H1 (cell line): ENCODE measurements at regions not wholly inside any gene's neighbourhood (a gene's known extent, or its start where the extent isn't known, plus 50 kb on each side); places are given as distances from the start of the nearest gene placed in this dataset.

Source experiments
- CTCF ChIA-PET: fragments of 300-600 bp; sonication (Branson Sonifier 250); formaldehyde crosslinking; loops from one replicate; lab custom pipeline; 2021; ENCODE audit not compliant: partially characterized antibody; lab: Charles Lee
- POLR2A ChIA-PET: fragments of 300-600 bp; sonication (Branson Sonifier 250); formaldehyde crosslinking; loops from one replicate; lab custom pipeline; 2021; ENCODE audit warnings: inconsistent platforms; ENCODE audit not compliant: partially characterized antibody; lab: Charles Lee
- DNase-seq, 2 experiments: peaks; one replicate each; pipeline versions ENCODE4 v3.0.0 to v3.0.0-alpha.2; 2010 to 2022; ENCODE audit warnings: low spot score in 2 of 2, low read depth in 1 of 2, mixed read lengths in 1 of 2
- FAIRE-seq: peaks from 2 replicates; lab custom pipeline; 2011; peaks lifted over from hg19 to GRCh38; lab: Jason Lieb, UNC
- H2AFZ ChIP-seq: 2 replicates; pipeline ENCODE4 v1.8.1; 2012; ENCODE audit warnings: low read length, inconsistent platforms
- H2AK5ac ChIP-seq: 2 replicates; pipeline ENCODE4 v1.6.1; 2013; ENCODE audit warnings: low read depth, low read length
- H2BK120ac ChIP-seq: replicated peaks from 2 replicates; pipeline ENCODE3; 2013; ENCODE audit warnings: low read depth, low read length, inconsistent platforms
- H2BK12ac ChIP-seq: 2 replicates; pipeline ENCODE4 v1.6.1; 2013; ENCODE audit warnings: low read depth, low read length
- H2BK15ac ChIP-seq: 2 replicates; pipeline ENCODE4 v1.6.1; 2013; ENCODE audit warnings: low read length
- H2BK20ac ChIP-seq: 2 replicates; pipeline ENCODE4 v1.6.1; 2013; ENCODE audit warnings: low read length
- H2BK5ac ChIP-seq: 2 replicates; pipeline ENCODE4 v1.6.1; 2013; ENCODE audit warnings: low read depth, low read length
- H3K14ac ChIP-seq: 2 replicates; pipeline ENCODE4 v1.6.1; 2013; ENCODE audit warnings: inconsistent platforms; ENCODE audit not compliant: insufficient read length
- H3K18ac ChIP-seq: 2 replicates; pipeline ENCODE4 v1.6.1; 2013; ENCODE audit warnings: low read length; ENCODE audit errors: extremely low read depth
- H3K23ac ChIP-seq: 2 replicates; pipeline ENCODE4 v1.6.1; 2013; ENCODE audit warnings: inconsistent platforms; ENCODE audit not compliant: insufficient read length
- H3K23me2 ChIP-seq: 2 replicates; pipeline ENCODE4 v1.6.1; 2013; ENCODE audit warnings: low read depth, low read length
- H3K27ac ChIP-seq: 2 replicates; pipeline ENCODE4 v1.6.1; 2011; ENCODE audit warnings: low read depth, low read length, inconsistent platforms
- H3K27me3 ChIP-seq, 4 experiments: replicated peaks in 1 of 4; 1 replicate in 1 of 4; 2 replicates in 3 of 4; pipeline versions ENCODE4 v1.6.1 to v1.8.1; 2011 to 2013; ENCODE audit warnings: low read length in 3 of 4, mild to moderate bottlenecking in 3 of 4, inconsistent platforms in 2 of 4, mixed read lengths in 2 of 4, moderate library complexity in 1 of 4; ENCODE audit not compliant: control insufficient read depth in 3 of 4, insufficient read depth in 3 of 4; ENCODE audit errors: extremely low read depth in 1 of 4
- H3K36me3 ChIP-seq, 4 experiments: 2 replicates each; pipeline versions ENCODE4 v1.6.1 to v1.8.1; 2011 to 2013; ENCODE audit warnings: mild to moderate bottlenecking in 4 of 4, low read length in 3 of 4, moderate library complexity in 2 of 4, control low read depth in 1 of 4, inconsistent platforms in 1 of 4; ENCODE audit not compliant: insufficient read depth in 4 of 4, control insufficient read depth in 2 of 4
- H3K4ac ChIP-seq: replicated peaks from 2 replicates; pipeline ENCODE3; 2013; ENCODE audit warnings: low read length, low read depth, mixed read lengths, inconsistent platforms; ENCODE audit not compliant: insufficient read length
- H3K4me1 ChIP-seq, 4 experiments: replicated peaks in 1 of 4; 1 replicate in 1 of 4; 2 replicates in 3 of 4; pipeline versions ENCODE4 v1.6.1 to v1.8.1; 2011 to 2013; ENCODE audit warnings: low read length in 3 of 4, inconsistent platforms in 2 of 4, mixed read lengths in 1 of 4; ENCODE audit not compliant: insufficient read depth in 4 of 4, control insufficient read depth in 3 of 4
- H3K4me2 ChIP-seq, 2 experiments: 2 replicates each; pipeline versions ENCODE4 v1.6.1 to v1.8.1; 2011 to 2013; ENCODE audit warnings: low read depth in 2 of 2, low read length in 2 of 2, control low read depth in 1 of 2, inconsistent platforms in 1 of 2, mild to moderate bottlenecking in 1 of 2; ENCODE audit not compliant: insufficient read depth in 1 of 2
- H3K4me3 ChIP-seq, 4 experiments: fragments of 200-600, 300-600 bp in 1 of 4; sonication (generic), shearing (Covaris generic), sonication (Bioruptor Twin) in 1 of 4; 2 replicates each; pipeline versions ENCODE4 v1.5.1 to v1.8.1; 2011 to 2016; ENCODE audit warnings: low read length in 4 of 4, low read depth in 3 of 4, control low read depth in 2 of 4, inconsistent platforms in 2 of 4, mild to moderate bottlenecking in 2 of 4, mixed read lengths in 1 of 4, moderate library complexity in 1 of 4; ENCODE audit not compliant: insufficient read depth in 2 of 4; ENCODE audit errors: extremely low read depth in 1 of 4
- H3K56ac ChIP-seq: replicated peaks from 2 replicates; pipeline ENCODE3; 2013; ENCODE audit warnings: low read depth, mild to moderate bottlenecking, mixed read lengths, low read length, inconsistent platforms; ENCODE audit not compliant: insufficient read length
- H3K79me1 ChIP-seq: 2 replicates; pipeline ENCODE4 v1.6.1; 2013; ENCODE audit warnings: low read depth, low read length, control low read depth
- H3K79me2 ChIP-seq, 2 experiments: 2 replicates each; pipeline versions ENCODE4 v1.6.1 to v1.8.1; 2012 to 2013; ENCODE audit warnings: low read length in 2 of 2, mild to moderate bottlenecking in 2 of 2, inconsistent platforms in 1 of 2; ENCODE audit not compliant: insufficient read depth in 2 of 2, control insufficient read depth in 1 of 2
- H3K9ac ChIP-seq, 4 experiments: replicated peaks in 1 of 4; 1 replicate in 1 of 4; 2 replicates in 3 of 4; pipeline versions ENCODE4 v1.6.1 to v1.8.1; 2011 to 2013; ENCODE audit warnings: low read depth in 3 of 4, low read length in 3 of 4, control low read depth in 2 of 4, mild to moderate bottlenecking in 2 of 4, moderate library complexity in 2 of 4, inconsistent platforms in 1 of 4; ENCODE audit errors: extremely low read depth in 1 of 4
- H3K9me3 ChIP-seq, 2 experiments: 2 replicates each; pipeline versions ENCODE4 v1.6.1 to v1.8.1; 2012 to 2013; ENCODE audit warnings: mild to moderate bottlenecking in 2 of 2, moderate library complexity in 2 of 2, control low read depth in 1 of 2, inconsistent platforms in 1 of 2, low read depth in 1 of 2, low read length in 1 of 2, mixed read lengths in 1 of 2; ENCODE audit not compliant: insufficient read depth in 2 of 2
- H4K20me1 ChIP-seq, 2 experiments: replicated peaks in 1 of 2; 2 replicates each; pipeline versions ENCODE3 to v1.8.1; 2011 to 2013; ENCODE audit warnings: inconsistent platforms in 2 of 2, low read length in 2 of 2, mild to moderate bottlenecking in 1 of 2; ENCODE audit not compliant: insufficient read depth in 2 of 2, control insufficient read depth in 1 of 2
- H4K5ac ChIP-seq: 2 replicates; pipeline ENCODE4 v1.6.1; 2013; ENCODE audit warnings: low read length, low read depth, mixed read lengths, inconsistent platforms; ENCODE audit not compliant: insufficient read length
- H4K8ac ChIP-seq: 2 replicates; pipeline ENCODE4 v1.8.0; 2013; ENCODE audit warnings: mild to moderate bottlenecking, moderate library complexity, low read length, inconsistent platforms; ENCODE audit not compliant: insufficient read depth; ENCODE audit errors: extremely low read depth
- H4K91ac ChIP-seq: replicated peaks from 2 replicates; pipeline ENCODE3; 2013; ENCODE audit warnings: low read length, mixed read lengths, inconsistent platforms; ENCODE audit not compliant: insufficient read length
- CEBPB ChIP-seq: IDR thresholded peaks from 2 replicates; pipeline ENCODE4 v1.6.1; 2012; ENCODE audit warnings: low read depth, low read length
- CHD1 ChIP-seq: IDR thresholded peaks from 2 replicates; pipeline ENCODE4 v1.6.1; 2012; ENCODE audit warnings: low read depth, low read length, improper control_type of control experiment
- CTCF ChIP-seq, 3 experiments: IDR thresholded peaks; 1 replicate in 2 of 3; 2 replicates in 1 of 3; pipeline versions ENCODE4 v1.5.1 to v1.6.1; 2011; ENCODE audit warnings: low read length in 3 of 3, mild to moderate bottlenecking in 3 of 3, inconsistent platforms in 2 of 3, low read depth in 1 of 3, moderate library complexity in 1 of 3; ENCODE audit not compliant: insufficient read depth in 1 of 3; ENCODE audit errors: control extremely low read depth in 1 of 3
- EZH2 ChIP-seq: fragments of 200-600 bp; sonication (generic); IDR thresholded peaks from 2 replicates; pipeline ENCODE4 v1.7.1; 2012; ENCODE audit warnings: low read depth, mild to moderate bottlenecking, moderate library complexity, low read length, inconsistent platforms; ENCODE audit not compliant: severe bottlenecking
- MAX ChIP-seq: IDR thresholded peaks from 2 replicates; pipeline ENCODE4 v1.6.1; 2012; ENCODE audit warnings: inconsistent platforms
- SIX5 ChIP-seq: IDR thresholded peaks from 2 replicates; pipeline ENCODE4 v1.6.1; 2011; ENCODE audit warnings: mild to moderate bottlenecking, low read depth, low read length
- ZNF274 ChIP-seq: IDR thresholded peaks from 2 replicates; pipeline ENCODE4 v1.7.0; 2012; ENCODE audit warnings: low read length, borderline replicate concordance; ENCODE audit errors: extremely low read depth
- WGBS, 2 experiments: shearing (Covaris generic) in 1 of 2; methylation state at CpG; one replicate each; pipeline versions ENCODE4 v1.1.6 to v1.1.7; 2013 to 2015; ENCODE audit warnings: low lambda C conversion rate in 2 of 2, mixed read lengths in 2 of 2, inconsistent platforms in 1 of 2, low coverage in 1 of 2, missing lambda C conversion rate in 1 of 2; ENCODE audit not compliant: insufficient replicate concordance in 2 of 2, insufficient coverage in 1 of 2, insufficient read length in 1 of 2; ENCODE audit errors: extremely low coverage in 1 of 2, missing lambda C conversion rate in 1 of 2; 5-methylcytosine and 5-hydroxymethylcytosine counted together

GRCh38 chr10:63030536-63030935 lies 102.6 kb upstream of the NRBF2 start:
- WGBS, 2 experiments, result 97% methylated on average over 4 of the region's 4 CpGs; no CpG with 5 or more reads in 1 of the 2 experiments
- no peaks in the 10 kb centered on the region for H4K20me1 ChIP-seq
- no peaks in the 10 kb centered on the region for H3K36me3 ChIP-seq
- H3K9me3 ChIP-seq, result peaks cover 0 to 3% of the 10 kb centered on the region in 2 experiments; a peak in 1 of 4 replicates
- H3K27me3 ChIP-seq, result no peaks in the 10 kb centered on the region
- no peak overlapping the region for H3K4me3 ChIP-seq
- H3K4me1 ChIP-seq, result no peaks in the 10 kb centered on the region
- no peak overlapping the region for H2BK5ac ChIP-seq
- no peak overlapping the region for H2AK5ac ChIP-seq
- no peak overlapping the region for H4K8ac ChIP-seq
- H3K56ac ChIP-seq, result no peak overlapping the region
- no peak overlapping the region for H4K91ac ChIP-seq
- no peak overlapping the region for H3K27ac ChIP-seq
- no peak overlapping the region for H2BK12ac ChIP-seq
- no peaks in the 10 kb centered on the region for H3K23me2 ChIP-seq
- H2BK15ac ChIP-seq, result no peak overlapping the region
- H3K79me2 ChIP-seq, result no peaks in the 10 kb centered on the region
- H2BK20ac ChIP-seq, result no peak overlapping the region
- no peak overlapping the region for H2BK120ac ChIP-seq
- DNase-seq, result no peak
- no peak overlapping the region for H3K23ac ChIP-seq
- H3K79me1 ChIP-seq, result no peaks in the 10 kb centered on the region
- no peak overlapping the region for H3K9ac ChIP-seq
- no peak overlapping the region for H4K5ac ChIP-seq
- H3K4me2 ChIP-seq, result no peak overlapping the region
- H3K14ac ChIP-seq, result no peak overlapping the region
- FAIRE-seq, result no peak
- POLR2A ChIA-PET, result no interaction called here
- H2AFZ ChIP-seq, result no peak overlapping the region
- no peak overlapping the region for H3K18ac ChIP-seq
- H3K4ac ChIP-seq, result no peak overlapping the region
- CTCF ChIA-PET, result interaction anchor here (0.6 to 0.7 kb wide), 2 partner anchors 924 to 1191 kb away, joined by 3 read pairs; no protein-coding TSS in a partner anchor
- TF ChIP-seq CEBPB (no peak), MAX (no peak), ZNF274 (no peak), CHD1 (no peak), SIX5 (no peak), EZH2 (no peak), CTCF (IDR thresholded peaks at IDR 0.05; ENCODE audit: control extremely low read depth in 1 of 3, insufficient read depth in 1 of 3, low read depth in 1 of 3, low read length in 3 of 3) (no peak)
- TF ChIP-seq, all 59 proteins: peak for 0
